ENCODE measurements at regions not wholly inside any gene's neighbourhood (a gene's known extent, or its start where the extent isn't known, plus 50 kb on each side); places are given as distances from the start of the nearest gene placed in this dataset.

- Histone ChIP-seq H3K27me3 (no peaks in the 10 kb centered on the region), H3K4me3 (no peak overlapping the region), H3K4me1 (no peaks in the 10 kb centered on the region), H3K9me3 (no peaks in the 10 kb centered on the region), H3K36me3 (ENCODE audit: low read depth, missing control alignments) (no peaks in the 10 kb centered on the region), H3K27ac (no peak overlapping the region)
- TF ChIP-seq CTCF (IDR thresholded peaks at IDR 0.05) (no peak), POLR2A (IDR thresholded peaks at IDR 0.05) (no peak)
- intact Hi-C loops (cut with DNase I; ENCODE audit: low total_unique reads), result no loop called here
- no peak for DNase-seq
- WGBS, 2 donors, result 56 to 88% methylated on average over 2 of the region's 2 CpGs
These were observed 146.2 kb upstream of the PDE5A start for GRCh38 chr4:119774840-119775239.

GRCh38 chr4:119765951-119766350, 137.3 kb upstream of the PDE5A start:
- no peak overlapping the region for H3K4me3 ChIP-seq
- no peaks in the 10 kb centered on the region for H3K27me3 ChIP-seq
- intact Hi-C loops (cut with DNase I; ENCODE audit: low total_unique reads), result no loop called here
- WGBS, 2 donors, result 86 to 94% methylated on average over 1 of the region's 1 CpG
- H3K27ac ChIP-seq, result no peak overlapping the region
- H3K9me3 ChIP-seq, result no peaks in the 10 kb centered on the region
- DNase-seq, result no peak
- no peaks in the 10 kb centered on the region for H3K4me1 ChIP-seq
- H3K36me3 ChIP-seq (ENCODE audit: low read depth, missing control alignments), result no peaks in the 10 kb centered on the region
- TF ChIP-seq CTCF (IDR thresholded peaks at IDR 0.05) (no peak), POLR2A (IDR thresholded peaks at IDR 0.05) (no peak)

GRCh38 chr4:119765469-119765868, 136.9 kb upstream of the PDE5A start:
- Histone ChIP-seq H3K27ac (no peak overlapping the region), H3K4me3 (no peak overlapping the region), H3K9me3 (no peaks in the 10 kb centered on the region), H3K36me3 (ENCODE audit: low read depth, missing control alignments) (no peaks in the 10 kb centered on the region), H3K27me3 (no peaks in the 10 kb centered on the region), H3K4me1 (no peaks in the 10 kb centered on the region)
- 77 to 90% methylated on average over 1 of the region's 1 CpG for WGBS, 2 donors
- no peak for DNase-seq
- intact Hi-C loops (cut with DNase I; ENCODE audit: low total_unique reads), result no loop called here
- TF ChIP-seq CTCF (IDR thresholded peaks at IDR 0.05) (no peak), POLR2A (IDR thresholded peaks at IDR 0.05) (no peak)

GRCh38 chr4:119763386-119763785, 134.8 kb upstream of the PDE5A start:
- no peaks in the 10 kb centered on the region for H3K36me3 ChIP-seq (ENCODE audit: low read depth, missing control alignments)
- intact Hi-C loops (cut with DNase I; ENCODE audit: low total_unique reads), result no loop called here
- no peaks in the 10 kb centered on the region for H3K27me3 ChIP-seq
- no peak overlapping the region for H3K4me3 ChIP-seq
- 70 to 82% methylated on average over 1 of the region's 1 CpG for WGBS, 2 donors
- no peaks in the 10 kb centered on the region for H3K9me3 ChIP-seq
- no peak overlapping the region for H3K27ac ChIP-seq
- TF ChIP-seq CTCF (IDR thresholded peaks at IDR 0.05), result no peak
- no peak for TF ChIP-seq POLR2A (IDR thresholded peaks at IDR 0.05)
- H3K4me1 ChIP-seq, result no peaks in the 10 kb centered on the region
- no peak for DNase-seq

- Histone ChIP-seq H3K27ac (no peak overlapping the region), H3K4me3 (no peak overlapping the region), H3K4me1 (no peaks in the 10 kb centered on the region), H3K27me3 (no peaks in the 10 kb centered on the region), H3K36me3 (ENCODE audit: low read depth, missing control alignments) (no peaks in the 10 kb centered on the region), H3K9me3 (no peaks in the 10 kb centered on the region)
- TF ChIP-seq CTCF (IDR thresholded peaks at IDR 0.05) (no peak), POLR2A (IDR thresholded peaks at IDR 0.05) (no peak)
- DNase-seq, result no peak
- WGBS, 2 donors, result 62 to 77% methylated on average over 1 of the region's 1 CpG
- intact Hi-C loops (cut with DNase I; ENCODE audit: low total_unique reads), result no loop called here
These were observed 127.0 kb upstream of the PDE5A start for GRCh38 chr4:119755599-119755998.

All from testis (tissue), 2 donors.